Dermis microvascular lymphatic vessel endothelial cell (primary cell): ENCODE measurements at regions not wholly inside any gene's neighbourhood (a gene's known extent, or its start where the extent isn't known, plus 50 kb on each side); places are given as distances from the start of the nearest gene placed in this dataset.

ENCODE experiments used
- DNase-seq, 2 donors: peaks; one replicate each; pipeline versions ENCODE4 v3.0.0 to v3.0.0-alpha.2; 2010; ENCODE audit warnings: low read depth in 2 of 2

DNA sequence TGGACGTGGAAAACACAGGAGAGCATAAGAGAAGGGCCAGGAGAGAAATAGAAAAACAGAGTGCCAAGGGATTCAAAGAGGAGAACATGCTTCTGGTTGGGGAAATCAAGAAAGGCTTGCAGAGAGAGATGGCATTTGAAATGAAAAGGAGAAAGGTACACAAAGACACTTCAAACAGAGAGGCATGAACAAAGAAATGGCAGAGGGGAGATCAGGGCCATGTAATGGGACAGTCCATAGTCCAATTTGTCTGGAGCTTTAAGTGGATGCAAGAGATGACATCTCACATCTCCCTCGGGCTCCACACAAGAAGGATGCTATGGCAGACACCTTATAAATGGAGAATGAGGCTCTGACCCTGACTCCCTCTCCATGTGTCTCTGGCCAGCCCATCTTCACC lies 331.1 kb downstream of the MLLT3 start:
- no peak for DNase-seq

DNA sequence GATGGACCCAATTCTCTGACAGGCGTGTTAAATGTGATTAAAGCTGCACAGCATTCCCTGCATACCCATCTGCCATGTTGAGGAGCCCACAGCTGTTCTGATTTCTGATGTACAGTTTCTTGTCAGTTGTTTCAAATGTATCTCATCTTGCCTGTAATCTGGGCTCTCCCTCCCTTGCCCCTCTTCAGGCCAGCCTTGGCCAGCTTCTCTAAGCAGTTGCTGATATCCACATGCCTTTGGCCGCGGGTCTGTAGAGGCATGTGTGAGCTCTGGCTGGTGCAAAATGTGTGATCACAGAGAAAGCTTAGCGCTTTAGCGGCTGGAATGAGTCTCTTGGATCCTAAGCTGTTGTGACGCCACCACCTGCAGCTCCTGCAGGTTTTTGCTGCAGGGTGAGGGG lies 332.0 kb downstream of the MLLT3 start:
- no peak for DNase-seq

DNA sequence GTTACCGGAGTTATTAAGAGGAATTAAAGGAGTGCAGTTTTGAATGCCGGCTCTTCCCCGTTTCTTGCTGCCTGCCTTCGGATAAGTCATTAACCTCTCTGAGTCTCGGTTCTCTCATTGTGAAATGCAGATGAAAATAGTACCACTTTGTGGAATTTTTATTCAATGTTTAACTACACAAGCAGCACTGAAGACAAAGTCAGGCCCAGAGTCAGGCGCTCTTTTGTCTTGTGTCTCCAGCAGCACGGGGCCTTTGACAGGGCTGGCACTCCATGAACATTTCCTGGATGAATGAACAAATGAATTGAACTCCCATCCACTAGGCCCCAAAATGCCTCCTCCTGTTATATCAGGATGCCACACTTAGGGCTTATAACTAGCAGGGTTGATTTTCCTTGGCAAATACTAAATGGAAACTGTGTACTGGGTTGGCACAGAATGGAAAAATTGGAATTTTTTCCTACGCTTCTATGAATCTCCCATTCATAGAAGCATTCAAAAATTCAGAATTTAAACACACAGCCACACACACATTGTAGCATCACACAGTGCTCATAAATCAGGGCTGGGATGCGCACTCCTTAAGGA lies 332.8 kb downstream of the MLLT3 start:
- no peak for DNase-seq

DNA sequence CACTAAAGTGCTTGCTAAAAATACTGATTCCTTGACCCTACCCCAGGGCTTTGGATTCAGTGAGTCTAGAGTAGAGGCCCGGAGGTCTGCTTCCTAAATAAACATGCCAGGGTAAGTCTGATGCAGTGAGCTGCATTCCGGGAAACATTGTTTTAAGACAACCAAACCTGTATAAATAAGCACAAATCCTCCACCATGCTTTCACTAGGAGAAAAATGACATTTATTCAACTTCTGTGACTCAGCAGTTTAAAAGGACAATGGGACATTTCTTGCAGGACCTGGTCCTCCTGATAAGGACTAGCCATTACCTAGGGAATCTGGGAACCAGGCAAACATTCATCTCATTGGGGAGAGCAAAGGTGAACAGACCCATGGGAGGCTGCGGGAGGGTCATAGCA lies 335.3 kb downstream of the MLLT3 start:
- no peak for DNase-seq

DNA sequence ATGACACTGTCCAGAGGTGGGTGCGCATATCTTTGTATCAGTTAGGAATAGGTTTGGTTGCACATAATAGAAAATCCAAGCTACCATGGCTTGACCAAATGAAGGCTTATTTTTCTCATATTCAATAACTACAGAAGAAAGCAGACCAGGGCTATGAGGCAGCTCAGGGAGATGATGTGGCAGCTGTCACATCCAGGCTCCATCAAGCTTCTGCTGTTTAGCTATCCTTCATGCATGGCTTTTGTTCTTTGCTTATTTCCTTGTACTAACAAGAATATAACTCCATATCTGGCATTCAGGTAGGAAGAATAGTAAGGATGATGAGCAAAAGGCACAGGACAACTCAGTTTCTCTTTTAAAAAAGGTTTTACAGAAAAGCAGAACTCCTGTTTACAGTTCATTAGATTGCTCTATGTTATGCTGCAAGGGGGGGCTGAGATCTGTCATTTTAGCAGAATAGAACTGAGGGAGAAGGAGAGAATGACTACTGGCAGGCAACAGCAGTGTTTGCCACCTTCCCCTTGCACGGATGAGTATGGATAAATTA lies 336.1 kb downstream of the MLLT3 start:
- DNase-seq: no peak

DNA sequence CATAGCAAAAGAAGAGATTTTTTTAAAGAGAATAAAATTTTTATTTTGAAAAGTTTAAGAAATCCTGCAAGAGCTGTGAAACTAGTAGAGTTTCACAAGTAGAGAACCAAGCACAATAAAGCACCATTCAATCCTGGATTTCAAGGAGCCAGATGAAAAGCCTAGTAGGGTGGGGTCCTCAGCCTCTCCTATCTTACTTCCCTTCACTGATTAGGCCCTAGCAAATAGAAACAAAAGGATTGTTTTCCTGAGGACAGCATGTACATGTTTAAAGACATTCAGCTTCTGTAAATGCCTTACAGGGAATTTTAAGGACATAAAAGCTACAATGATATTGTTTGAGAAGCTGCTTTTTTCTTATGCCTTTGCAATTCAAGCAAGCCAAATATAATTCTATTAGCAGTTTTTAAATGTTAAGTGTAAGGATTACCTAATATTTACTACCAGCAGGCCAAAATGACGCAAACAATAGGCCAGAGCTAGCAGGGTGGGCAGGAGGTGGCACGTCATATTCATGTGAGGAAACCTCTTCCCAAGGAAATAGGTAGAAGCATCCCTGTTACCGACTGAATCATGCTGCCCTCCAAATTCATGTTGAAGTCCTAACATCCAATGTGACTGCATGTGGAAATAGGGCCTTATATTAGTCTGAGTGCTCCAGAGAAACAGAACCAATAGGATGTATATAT lies 337.6 kb downstream of the MLLT3 start:
- DNase-seq: no peak

DNA sequence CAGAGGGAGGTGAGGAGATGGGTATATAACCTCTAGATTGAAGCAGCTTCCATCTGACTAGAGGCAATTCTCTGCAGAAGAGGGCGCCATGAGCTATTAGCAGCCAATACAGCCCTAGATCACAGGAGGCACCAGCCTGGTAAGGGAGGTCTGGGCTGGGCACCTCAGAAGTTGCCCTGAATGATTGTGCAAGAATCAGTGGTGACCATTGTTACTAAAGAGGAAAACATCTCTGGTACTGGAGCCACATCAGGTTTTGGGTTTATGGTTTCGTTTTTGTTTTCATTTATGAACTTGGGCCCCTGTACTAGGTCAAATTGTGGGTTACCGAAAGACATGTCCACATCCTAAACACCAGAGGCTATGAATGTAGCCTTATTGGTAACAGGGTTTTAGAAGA lies 342.0 kb downstream of the MLLT3 start:
- no peak for DNase-seq

DNA sequence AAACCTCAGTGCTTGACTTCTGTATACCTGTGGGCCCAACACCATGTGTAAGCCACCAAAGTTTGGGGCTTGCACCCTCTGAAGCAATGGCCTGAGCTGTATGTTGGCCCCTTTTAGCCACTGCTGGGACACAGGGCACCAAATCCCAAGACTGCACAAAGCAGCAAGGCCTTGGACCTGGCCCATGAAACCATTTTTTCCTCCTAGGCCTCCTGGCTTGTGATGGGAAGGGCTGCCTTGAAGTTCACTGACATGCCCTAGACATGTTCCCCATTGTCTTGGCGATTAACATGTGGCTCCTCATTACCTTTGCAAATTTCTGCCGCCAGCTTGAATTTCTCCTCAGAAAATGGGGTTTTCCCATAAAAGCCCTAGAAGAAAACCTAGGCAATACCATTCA lies 345.5 kb downstream of the MLLT3 start:
- no peak for DNase-seq

DNA sequence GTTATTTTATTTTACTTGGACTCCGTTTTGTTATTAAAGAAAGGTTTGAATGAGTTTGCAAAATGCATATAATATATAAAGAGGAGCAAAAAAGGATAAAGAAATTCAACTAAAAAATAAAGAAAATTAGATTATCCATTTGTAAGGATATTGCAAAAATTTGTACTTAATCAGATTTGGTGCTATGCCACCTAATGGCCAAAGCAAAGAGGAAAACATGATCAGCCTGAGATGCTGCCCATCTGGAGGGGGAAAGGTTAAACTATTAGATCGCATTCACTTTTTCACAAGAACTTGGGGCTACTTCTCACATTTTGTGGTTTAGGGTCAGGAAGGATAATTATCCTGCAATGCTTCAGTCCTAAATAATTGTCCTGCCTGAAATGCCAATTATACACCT lies 350.6 kb downstream of the MLLT3 start:
- no peak for DNase-seq

DNA sequence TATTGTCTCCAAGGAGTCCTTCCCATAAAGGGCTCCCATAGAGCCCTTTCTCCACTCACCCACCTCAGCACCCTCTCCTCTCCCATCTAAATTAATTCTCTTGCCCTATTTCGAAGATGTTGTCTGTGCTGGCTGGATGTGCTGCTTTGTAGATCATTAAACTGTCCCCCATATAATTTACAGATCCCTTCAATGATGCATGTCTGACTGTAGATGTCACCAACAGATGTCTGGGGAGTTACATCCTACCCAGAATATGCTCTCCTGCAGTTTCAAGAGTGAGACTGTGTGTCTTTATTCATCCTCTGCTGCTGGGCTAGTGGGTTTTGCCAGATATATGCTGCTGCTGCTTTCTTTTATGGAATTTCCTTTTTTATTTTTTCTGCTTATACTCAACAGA lies 351.2 kb downstream of the MLLT3 start:
- no peak for DNase-seq

DNA sequence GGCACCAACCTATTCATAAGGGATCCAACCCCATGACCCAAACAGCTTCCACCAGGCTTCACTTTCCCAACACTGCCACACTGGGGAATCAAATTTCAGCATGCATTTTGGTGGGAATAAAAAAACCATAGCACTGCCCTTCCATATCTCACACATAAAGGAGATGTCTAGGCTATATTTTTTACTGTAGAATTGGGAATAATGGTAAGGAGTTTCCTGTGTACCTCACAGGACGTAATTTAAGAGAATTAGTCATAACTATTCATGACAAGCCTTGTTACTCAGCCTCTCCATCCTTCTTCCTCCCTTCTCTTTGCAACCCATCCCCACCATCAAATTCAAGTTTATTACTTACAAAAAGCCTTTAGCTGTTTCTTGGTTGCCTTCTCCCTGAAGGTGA lies 352.1 kb downstream of the MLLT3 start:
- DNase-seq: no peak

DNA sequence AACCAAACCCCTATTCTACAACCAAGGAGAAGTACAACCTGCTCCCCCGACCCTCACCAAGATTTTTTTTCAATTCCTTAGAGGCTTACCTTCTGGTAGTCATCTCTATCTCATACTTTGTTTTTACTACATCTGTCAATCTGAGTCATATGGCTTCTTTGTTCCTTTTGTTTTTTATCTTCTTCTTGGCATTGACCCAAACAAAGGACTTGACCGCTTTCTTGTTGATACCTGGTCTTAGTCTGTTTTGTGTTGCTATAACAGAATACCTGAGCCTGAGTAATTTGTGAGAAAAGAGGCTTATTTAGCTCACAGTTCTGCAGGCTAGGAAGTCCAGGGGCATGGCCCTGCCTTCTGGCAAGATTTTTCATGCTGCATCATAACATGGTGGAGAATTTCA lies 352.7 kb downstream of the MLLT3 start:
- DNase-seq: no peak

DNA sequence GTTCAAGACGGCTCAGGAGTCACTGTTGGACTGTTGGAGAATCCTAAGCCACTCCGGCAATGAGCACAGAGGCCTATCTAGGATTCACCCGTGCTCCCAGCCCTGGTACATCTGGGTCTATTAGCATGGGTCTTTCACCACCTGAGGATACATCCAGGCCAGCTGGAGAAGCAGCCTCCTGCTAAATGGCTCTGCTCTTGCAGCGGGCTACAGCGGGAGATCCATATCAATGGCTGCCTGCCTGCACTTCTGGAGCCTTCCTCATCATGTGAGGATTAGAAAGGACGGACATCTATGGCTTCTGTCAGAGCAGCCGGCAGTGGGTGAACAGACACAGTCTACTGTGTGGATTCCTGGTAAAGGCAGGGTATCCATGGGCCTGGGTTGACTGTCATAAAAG lies 357.4 kb downstream of the MLLT3 start:
- DNase-seq: no peak

DNA sequence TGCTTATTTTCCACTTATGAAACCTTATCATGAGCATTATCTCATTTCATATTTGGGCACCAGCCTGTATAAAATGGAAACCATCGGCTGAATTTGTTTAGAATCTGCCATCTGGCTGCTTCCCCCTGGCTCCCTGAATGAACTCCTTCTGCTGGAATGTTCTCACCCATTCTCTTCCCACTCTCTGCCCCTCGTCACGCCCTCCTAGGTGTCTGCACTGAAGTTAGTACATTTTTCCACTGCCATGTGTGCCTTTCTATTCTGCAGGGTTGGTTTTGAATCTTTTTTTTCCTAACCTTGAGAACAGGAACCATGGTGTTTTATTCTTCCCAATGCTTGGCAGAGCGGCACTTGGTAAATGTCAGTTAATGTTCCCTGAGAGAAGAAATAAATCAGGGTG lies 359.7 kb downstream of the MLLT3 start:
- DNase-seq: no peak

DNA sequence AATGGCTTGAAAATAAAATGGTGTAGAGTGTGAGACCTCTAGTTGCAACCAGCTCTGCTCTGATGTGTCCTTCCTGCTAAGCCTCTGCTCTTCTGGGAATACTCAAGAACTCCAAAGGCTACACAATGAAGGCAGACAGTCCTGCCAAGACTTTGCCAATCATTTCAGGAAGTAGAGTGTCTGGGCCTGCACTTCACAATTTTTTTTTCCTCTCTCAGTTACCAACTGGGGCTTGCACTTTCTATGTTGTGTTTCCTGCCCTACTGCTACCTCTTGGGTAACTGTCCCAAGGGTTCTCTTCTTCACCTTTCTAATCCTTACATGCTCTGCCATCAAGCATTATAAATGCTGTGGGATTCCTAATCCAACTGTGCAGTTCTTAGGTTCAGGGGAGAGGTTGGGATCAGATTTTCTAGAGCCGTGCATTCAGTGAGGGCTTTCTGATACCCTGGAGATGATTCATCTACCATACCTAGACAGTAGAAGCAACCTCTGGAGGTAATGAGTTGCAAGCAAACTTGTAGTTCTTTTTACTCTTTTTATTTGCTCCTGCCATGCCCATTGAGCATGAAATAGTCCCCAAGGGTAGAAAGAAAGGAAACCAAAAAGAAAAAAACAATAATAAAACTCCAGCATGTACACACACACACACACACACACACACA lies 365.9 kb downstream of the MLLT3 start:
- DNase-seq: no peak

DNA sequence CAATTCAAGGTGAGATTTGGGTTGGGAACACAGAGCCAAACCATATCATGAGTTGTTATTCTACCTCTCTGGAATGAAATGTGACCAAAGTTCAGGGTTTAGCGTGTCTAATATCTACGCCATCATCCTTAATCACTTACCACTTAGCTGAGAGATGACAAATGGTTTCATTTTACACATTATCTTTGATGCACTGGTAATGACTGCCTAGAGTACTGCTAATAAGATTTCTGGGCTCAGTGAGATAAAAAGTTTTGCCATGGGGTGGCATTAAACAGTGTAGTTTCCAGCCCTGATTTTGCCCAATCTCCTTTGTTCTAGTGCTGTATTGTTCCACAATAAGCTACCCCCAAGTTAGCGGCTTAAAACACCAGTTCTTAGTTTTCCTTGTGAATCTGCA lies 367.2 kb downstream of the MLLT3 start:
- no peak for DNase-seq

DNA sequence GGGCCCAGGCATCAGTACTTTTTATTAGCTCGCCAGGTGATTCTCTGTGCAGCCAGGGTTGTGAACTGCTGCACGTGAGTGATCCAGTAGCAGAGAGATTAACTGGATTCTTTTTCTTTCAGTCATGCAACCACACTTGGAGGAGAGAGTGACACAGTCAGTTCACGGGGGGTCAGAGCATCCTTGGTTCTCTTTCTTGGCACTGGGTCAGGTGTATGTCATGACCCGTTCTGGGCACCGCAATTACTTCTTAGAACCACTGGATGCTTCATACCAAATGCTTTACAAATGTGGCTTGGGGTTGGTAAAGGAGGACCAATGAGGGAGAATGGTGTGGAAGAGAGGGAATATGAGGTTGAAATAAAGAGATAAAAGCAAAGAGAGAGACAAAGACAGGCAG lies 368.7 kb downstream of the MLLT3 start:
- no peak for DNase-seq

DNA sequence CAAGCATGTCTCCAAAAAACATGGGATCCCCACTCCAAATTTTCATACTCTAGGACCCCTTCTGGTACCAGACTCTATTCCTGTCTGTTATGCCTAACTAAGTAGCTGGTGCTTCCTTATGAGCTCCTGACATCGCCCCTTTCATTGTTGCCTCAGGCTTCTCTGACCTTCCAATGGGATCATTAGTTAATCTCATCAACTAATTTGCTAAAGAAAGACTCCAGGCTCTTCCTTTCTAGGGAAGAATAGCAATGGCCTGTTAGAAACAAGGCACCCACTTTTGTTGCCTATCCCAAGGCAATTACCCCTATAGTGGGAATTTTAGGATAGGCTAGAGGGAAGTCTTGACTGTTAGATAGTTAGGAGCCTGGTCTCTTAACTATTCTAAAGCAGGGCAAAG lies 369.5 kb downstream of the MLLT3 start:
- DNase-seq: no peak

DNA sequence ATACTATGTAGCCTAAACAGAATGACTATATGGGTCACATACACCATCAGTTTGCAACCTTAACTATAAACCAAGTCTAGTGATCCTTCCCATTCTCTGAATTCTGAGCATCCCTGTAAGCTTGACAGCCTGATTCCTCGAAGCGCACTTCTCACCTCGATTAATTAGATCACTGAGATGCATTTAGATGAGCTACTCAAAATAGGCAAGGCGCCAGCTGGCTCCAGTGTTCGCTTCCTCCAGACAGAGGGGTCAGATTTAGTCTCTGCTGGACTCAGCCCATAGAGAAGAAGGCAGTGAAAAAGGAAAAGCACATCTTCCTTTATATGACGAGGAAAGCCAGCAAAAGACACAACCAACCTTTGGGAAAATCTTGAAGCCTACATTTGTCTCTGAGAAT lies 371.5 kb downstream of the MLLT3 start:
- no peak for DNase-seq

DNA sequence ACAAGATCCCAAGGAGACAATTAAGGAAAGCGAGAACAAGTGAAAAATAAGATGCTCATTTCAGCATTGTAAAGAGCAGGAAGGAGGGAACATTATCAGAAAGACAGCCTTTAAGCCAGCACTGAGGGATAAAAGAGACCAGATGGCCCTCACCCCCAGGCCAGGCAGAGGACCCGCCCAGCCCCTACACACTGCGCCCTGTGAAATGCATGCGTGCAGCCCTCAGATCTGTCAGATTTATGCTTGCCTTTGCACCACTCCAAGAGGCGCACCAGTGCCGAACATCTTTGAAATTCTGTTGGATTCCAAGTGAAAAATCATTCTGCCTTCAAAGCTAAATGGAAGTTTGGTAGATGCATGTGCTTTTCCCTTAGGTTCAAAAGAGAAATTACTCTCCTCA lies 378.0 kb downstream of the MLLT3 start:
- DNase-seq: no peak

DNA sequence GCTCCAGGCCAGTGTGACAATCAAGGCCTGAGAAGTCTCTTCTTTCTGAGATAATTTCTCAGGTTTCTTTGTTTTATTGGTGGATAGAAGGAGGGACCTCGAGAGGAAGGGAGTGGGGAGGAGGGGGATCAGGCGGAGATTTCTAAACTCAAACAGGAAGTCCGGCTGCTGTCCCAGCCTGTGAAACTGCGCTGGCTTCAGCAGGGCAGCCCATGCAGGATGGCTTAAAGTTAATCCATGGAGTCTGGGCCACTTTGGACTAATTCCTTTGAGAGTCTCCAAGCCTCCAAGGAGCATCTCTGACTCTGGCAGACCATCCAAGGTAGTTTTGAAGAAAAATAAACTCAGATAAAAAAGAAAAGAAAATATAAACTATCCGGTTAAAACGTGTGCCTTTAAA lies 378.5 kb downstream of the MLLT3 start:
- DNase-seq: no peak

DNA sequence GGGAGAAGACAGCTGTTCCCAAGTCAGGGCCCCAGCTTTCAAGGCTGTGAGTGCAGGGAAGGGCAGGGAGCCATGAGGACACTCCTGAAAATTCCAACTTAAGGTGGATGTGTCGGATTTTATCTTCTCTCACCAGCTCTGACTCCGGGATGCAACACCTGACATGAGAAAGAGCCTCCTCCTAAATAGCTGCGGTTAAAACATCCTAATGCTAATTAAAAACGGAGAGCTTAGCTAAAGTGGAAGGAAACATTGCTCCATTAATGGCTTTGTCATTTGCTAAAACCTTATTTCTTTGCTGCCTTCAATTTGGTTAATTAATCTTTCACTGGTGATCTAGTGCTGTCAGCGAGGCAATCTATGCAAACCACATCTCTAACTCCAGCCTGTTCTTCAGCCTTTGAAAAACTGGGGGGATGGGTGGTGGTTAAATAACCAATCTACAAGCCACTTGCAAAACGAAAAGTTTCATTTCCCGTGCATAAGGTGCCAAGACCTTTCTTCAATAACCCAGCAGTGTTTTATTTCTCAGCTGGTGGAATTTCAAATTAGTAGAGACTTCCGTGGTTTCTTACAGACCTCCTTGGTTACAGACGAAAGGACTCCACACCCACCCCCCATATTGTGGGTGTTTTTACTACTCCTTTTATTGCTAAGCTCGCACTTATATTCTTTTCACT lies 379.6 kb downstream of the MLLT3 start:
- no peak for DNase-seq

DNA sequence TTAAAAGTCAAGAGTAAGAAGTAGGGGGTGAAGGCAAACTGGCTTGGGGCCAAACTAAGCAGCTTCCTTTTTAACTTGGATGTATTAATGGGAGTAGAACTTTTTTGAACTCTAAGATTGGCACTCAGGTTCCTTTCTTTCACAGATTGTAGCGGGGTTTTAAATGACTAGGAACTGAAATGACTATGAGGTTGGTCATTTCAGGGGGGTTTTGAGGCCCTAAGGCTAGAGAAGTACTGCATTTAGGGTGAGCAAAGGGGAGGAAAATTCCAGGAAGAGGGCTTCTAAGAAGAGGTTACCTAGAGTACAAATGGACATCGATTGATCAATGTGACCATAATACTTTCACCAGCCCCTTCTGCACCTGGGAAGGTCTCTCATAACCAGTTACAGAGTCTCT lies 381.8 kb downstream of the MLLT3 start:
- DNase-seq: no peak
